ENCODE measurements at regions not wholly inside any gene's neighbourhood (a gene's known extent, or its start where the extent isn't known, plus 50 kb on each side); places are given as distances from the start of the nearest gene placed in this dataset.

- Histone ChIP-seq H3K9me3 (ENCODE audit: control insufficient read depth in 4 of 4, insufficient read depth in 3 of 4, low read length in 3 of 4) (peaks cover 0 to 2% (median 0%) of the 10 kb centered on the region in 4 donors), H3K4me3 (no peak overlapping the region), H3K27ac (ENCODE audit: low read depth in 1 of 2, low read length in 1 of 2) (no peak overlapping the region), H3K4me1 (ENCODE audit: control insufficient read depth in 5 of 5, insufficient read depth in 5 of 5, low read length in 5 of 5) (peaks cover 0 to 2% (median 0%) of the 10 kb centered on the region in 5 donors), H3K36me3 (ENCODE audit: control insufficient read depth in 4 of 4, insufficient read depth in 4 of 4, low read length in 4 of 4) (no peaks in the 10 kb centered on the region), H3K9ac (ENCODE audit: insufficient read depth in 1 of 2, low read length in 2 of 2) (no peak overlapping the region), H3K27me3 (ENCODE audit: control insufficient read depth in 3 of 3, insufficient read depth in 3 of 3, low read length in 2 of 3) (peaks cover 0 to 3% (median 0%) of the 10 kb centered on the region in 3 donors)
- 76 to 93% methylated on average over 1 of the region's 1 CpG for WGBS, 2 donors
- ATAC-seq (ENCODE audit: insufficient read depth, low FRiP score) (no peak), DNase-seq (no peak)
- no peak for TF ChIP-seq CTCF (IDR thresholded peaks at IDR 0.05; ENCODE audit: control extremely low read depth, extremely low read depth)
Observed at GRCh38 chr6:51016489-51016888, 197.8 kb downstream of the TFAP2B start.

- peaks cover 0 to 2% (median 0%) of the 10 kb centered on the region in 5 donors for H3K4me1 ChIP-seq (ENCODE audit: control insufficient read depth in 5 of 5, insufficient read depth in 5 of 5, low read length in 5 of 5)
- 69 to 74% methylated on average over 5 of the region's 5 CpGs for WGBS, 2 donors
- H3K36me3 ChIP-seq (ENCODE audit: control insufficient read depth in 4 of 4, insufficient read depth in 4 of 4, low read length in 4 of 4): no peaks in the 10 kb centered on the region
- H3K27ac ChIP-seq (ENCODE audit: low read depth in 1 of 2, low read length in 1 of 2): no peak overlapping the region
- H3K9ac ChIP-seq (ENCODE audit: insufficient read depth in 1 of 2, low read length in 2 of 2): no peak overlapping the region
- no peak for TF ChIP-seq CTCF (IDR thresholded peaks at IDR 0.05; ENCODE audit: control extremely low read depth, extremely low read depth)
- H3K9me3 ChIP-seq (ENCODE audit: control insufficient read depth in 4 of 4, insufficient read depth in 3 of 4, low read length in 3 of 4): peaks cover 0 to 2% (median 0%) of the 10 kb centered on the region in 4 donors
- peak in 1 of 3 donors; percentile 5 for DNase-seq
- no peak overlapping the region for H3K4me3 ChIP-seq
- H3K27me3 ChIP-seq (ENCODE audit: control insufficient read depth in 3 of 3, insufficient read depth in 3 of 3, low read length in 2 of 3): peaks cover 0 to 3% (median 0%) of the 10 kb centered on the region in 3 donors
- no peak for ATAC-seq (ENCODE audit: insufficient read depth, low FRiP score)
Observed at GRCh38 chr6:51019806-51020205, 201.1 kb downstream of the TFAP2B start.

DNA sequence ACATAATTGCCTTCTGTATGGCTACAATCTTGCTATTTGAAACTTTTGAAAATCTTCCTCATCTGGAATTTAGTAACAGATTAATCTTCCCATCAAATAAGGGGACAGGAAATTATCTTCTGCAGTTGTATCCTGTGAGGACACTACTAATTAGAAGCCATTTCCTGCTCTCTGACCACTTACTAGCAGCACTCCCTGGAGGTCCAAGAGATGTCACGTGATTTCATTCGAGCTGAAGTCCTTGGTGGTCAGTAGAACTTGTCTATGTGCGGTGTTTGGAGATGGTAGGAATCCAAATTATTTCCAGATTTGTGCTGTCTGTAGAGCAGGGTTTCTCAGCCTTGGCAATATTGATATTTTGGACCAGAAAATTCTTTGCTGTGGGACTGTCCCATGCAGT lies 202.5 kb downstream of the TFAP2B start:
- no peak overlapping the region for H3K27ac ChIP-seq (ENCODE audit: low read depth in 1 of 2, low read length in 1 of 2)
- no peak for TF ChIP-seq CTCF (IDR thresholded peaks at IDR 0.05; ENCODE audit: control extremely low read depth, extremely low read depth)
- 62 to 67% methylated on average over 3 of the region's 3 CpGs for WGBS, 2 donors
- H3K9ac ChIP-seq (ENCODE audit: insufficient read depth in 1 of 2, low read length in 2 of 2): no peak overlapping the region
- H3K9me3 ChIP-seq (ENCODE audit: control insufficient read depth in 4 of 4, insufficient read depth in 3 of 4, low read length in 3 of 4): peaks cover 0 to 2% (median 0%) of the 10 kb centered on the region in 4 donors
- H3K27me3 ChIP-seq (ENCODE audit: control insufficient read depth in 3 of 3, insufficient read depth in 3 of 3, low read length in 2 of 3): no peaks in the 10 kb centered on the region
- no peak for DNase-seq
- ATAC-seq (ENCODE audit: insufficient read depth, low FRiP score): no peak
- peaks cover 0 to 2% (median 0%) of the 10 kb centered on the region in 5 donors for H3K4me1 ChIP-seq (ENCODE audit: control insufficient read depth in 5 of 5, insufficient read depth in 5 of 5, low read length in 5 of 5)
- H3K36me3 ChIP-seq (ENCODE audit: control insufficient read depth in 4 of 4, insufficient read depth in 4 of 4, low read length in 4 of 4): no peaks in the 10 kb centered on the region
- no peak overlapping the region for H3K4me3 ChIP-seq

DNA sequence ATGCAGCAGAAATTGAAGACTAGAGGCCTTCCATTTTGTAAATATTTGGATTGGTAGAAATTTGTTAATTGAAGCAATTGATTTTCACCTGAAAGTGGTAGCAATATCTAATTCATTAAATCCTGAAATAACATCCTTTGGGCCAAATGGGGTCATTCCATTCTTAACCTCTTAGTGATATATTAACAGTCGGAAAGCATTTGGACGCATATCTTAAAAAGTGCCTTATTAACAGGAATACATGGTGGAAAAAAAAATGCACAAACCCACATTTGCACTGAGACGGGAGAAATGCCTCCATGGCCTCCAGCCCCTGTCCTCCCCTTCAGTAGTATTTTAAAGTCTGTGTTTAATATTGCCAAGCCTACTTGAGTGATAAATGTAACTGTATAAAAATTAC lies 205.5 kb downstream of the TFAP2B start:
- Histone ChIP-seq H3K4me3 (no peak overlapping the region), H3K36me3 (ENCODE audit: control insufficient read depth in 4 of 4, insufficient read depth in 4 of 4, low read length in 4 of 4) (no peaks in the 10 kb centered on the region), H3K27ac (ENCODE audit: low read depth in 1 of 2, low read length in 1 of 2) (no peak overlapping the region), H3K9me3 (ENCODE audit: control insufficient read depth in 4 of 4, insufficient read depth in 3 of 4, low read length in 3 of 4) (peaks cover 0 to 2% (median 0%) of the 10 kb centered on the region in 4 donors), H3K9ac (ENCODE audit: insufficient read depth in 1 of 2, low read length in 2 of 2) (no peak overlapping the region), H3K4me1 (ENCODE audit: control insufficient read depth in 5 of 5, insufficient read depth in 5 of 5, low read length in 5 of 5) (peaks cover 0 to 2% (median 0%) of the 10 kb centered on the region in 5 donors), H3K27me3 (ENCODE audit: control insufficient read depth in 3 of 3, insufficient read depth in 3 of 3, low read length in 2 of 3) (no peaks in the 10 kb centered on the region)
- DNase-seq (no peak), ATAC-seq (ENCODE audit: insufficient read depth, low FRiP score) (no peak)
- 76 to 78% methylated on average over 3 of the region's 3 CpGs for WGBS, 2 donors
- no peak for TF ChIP-seq CTCF (IDR thresholded peaks at IDR 0.05; ENCODE audit: control extremely low read depth, extremely low read depth)
